Calu3 (cell line): ENCODE measurements at regions not wholly inside any gene's neighbourhood (a gene's known extent, or its start where the extent isn't known, plus 50 kb on each side); places are given as distances from the start of the nearest gene placed in this dataset.

Experiments
- BruUV-seq: library from RNA; stranded (reverse); fragments of 400-500 nt; replicated peaks from 2 replicates; lab custom pipeline; 2021; lab: Mats Ljungman, UMichigan
- CTCF ChIA-PET: fragments of 300-600 bp; sonication (Branson Sonifier 250); formaldehyde crosslinking; loops from one replicate; lab custom pipeline; 2022; ENCODE audit warnings: antibody characterized with exemption; lab: Charles Lee
- DNase-seq: peaks from one replicate; pipeline ENCODE4 v3.0.0; 2022
- H3K27ac Mint-ChIP-seq: one replicate; pipeline ENCODE4 v1.8.0; 2022; ENCODE audit warnings: mixed read lengths; ENCODE audit not compliant: unreplicated experiment
- H3K27me3 Mint-ChIP-seq: one replicate; pipeline ENCODE4 v1.8.0; 2022; ENCODE audit warnings: mixed read lengths; ENCODE audit not compliant: unreplicated experiment
- H3K36me3 Mint-ChIP-seq: one replicate; pipeline ENCODE4 v1.8.0; 2022; ENCODE audit warnings: mild to moderate bottlenecking, moderate library complexity, mixed read lengths; ENCODE audit not compliant: insufficient read depth, unreplicated experiment
- H3K4me1 Mint-ChIP-seq: one replicate; pipeline ENCODE4 v1.8.0; 2022; ENCODE audit warnings: mild to moderate bottlenecking, low read depth, mixed read lengths; ENCODE audit not compliant: unreplicated experiment
- H3K4me3 Mint-ChIP-seq: one replicate; pipeline ENCODE4 v1.8.0; 2022; ENCODE audit warnings: mild to moderate bottlenecking, low read depth, moderate library complexity, mixed read lengths; ENCODE audit not compliant: unreplicated experiment
- H3K9me3 Mint-ChIP-seq: one replicate; pipeline ENCODE4 v1.8.0; 2022; ENCODE audit warnings: low read depth, mixed read lengths; ENCODE audit not compliant: unreplicated experiment
- CTCF ChIP-seq: fragments of 200-600 bp; IDR thresholded peaks from one replicate; pipeline ENCODE4 v1.8.0; 2022; ENCODE audit warnings: antibody characterized with exemption; ENCODE audit not compliant: unreplicated experiment
- intact Hi-C: fragments of 100-400 bp; cut with micrococcal nuclease; formaldehyde crosslinking; loops from one replicate; pipeline ENCODE4 v1.10.0; 2022; ENCODE audit not compliant: unreplicated experiment

- no peak for TF ChIP-seq CTCF
- CTCF ChIA-PET, result no interaction called here
- H3K27me3 Mint-ChIP-seq, result no peaks in the 10 kb centered on the region
- peaks cover 8% of the 10 kb centered on the region for H3K9me3 Mint-ChIP-seq
- H3K4me1 Mint-ChIP-seq, result no peaks in the 10 kb centered on the region
- intact Hi-C loops, result no loop called here
- no peak for DNase-seq
- H3K36me3 Mint-ChIP-seq, result no peaks in the 10 kb centered on the region
- BruUV-seq, result no TSS peak
- no peak overlapping the region for H3K27ac Mint-ChIP-seq
- no peak overlapping the region for H3K4me3 Mint-ChIP-seq
These were observed 647.1 kb upstream of the NCAM2 start for GRCh38 chr21:20351138-20351537.

- no peak for TF ChIP-seq CTCF
- Mint-ChIP-seq H3K4me3 (no peak overlapping the region), H3K4me1 (no peaks in the 10 kb centered on the region), H3K27me3 (no peaks in the 10 kb centered on the region), H3K36me3 (no peaks in the 10 kb centered on the region), H3K9me3 (peaks cover 4% of the 10 kb centered on the region), H3K27ac (no peak overlapping the region)
- CTCF ChIA-PET, result no interaction called here
- DNase-seq, result no peak
- intact Hi-C loops, result no loop called here
- no TSS peak for BruUV-seq
These were observed 644.9 kb upstream of the NCAM2 start for GRCh38 chr21:20353351-20353750.

GRCh38 chr21:20373031-20373430 is 625.2 kb upstream of the NCAM2 start:
- BruUV-seq, result no TSS peak
- no peaks in the 10 kb centered on the region for H3K27me3 Mint-ChIP-seq
- no peak overlapping the region for H3K4me3 Mint-ChIP-seq
- H3K27ac Mint-ChIP-seq, result no peak overlapping the region
- CTCF ChIA-PET, result no interaction called here
- intact Hi-C loops, result no loop called here
- H3K9me3 Mint-ChIP-seq, result peaks cover 6% of the 10 kb centered on the region
- H3K36me3 Mint-ChIP-seq, result no peaks in the 10 kb centered on the region
- no peak for TF ChIP-seq CTCF
- no peak for DNase-seq
- H3K4me1 Mint-ChIP-seq, result no peaks in the 10 kb centered on the region

- Mint-ChIP-seq H3K36me3 (no peaks in the 10 kb centered on the region), H3K9me3 (no peaks in the 10 kb centered on the region), H3K27ac (no peak overlapping the region), H3K4me3 (no peak overlapping the region), H3K27me3 (no peaks in the 10 kb centered on the region), H3K4me1 (no peaks in the 10 kb centered on the region)
- intact Hi-C loops, result no loop called here
- DNase-seq, result no peak
- BruUV-seq, result no TSS peak
- CTCF ChIA-PET, result no interaction called here
- no peak for TF ChIP-seq CTCF
These were observed 621.0 kb upstream of the NCAM2 start for GRCh38 chr21:20377250-20377649.

- CTCF ChIA-PET, result no interaction called here
- BruUV-seq, result no TSS peak
- no peak overlapping the region for H3K4me3 Mint-ChIP-seq
- H3K4me1 Mint-ChIP-seq, result no peaks in the 10 kb centered on the region
- H3K27ac Mint-ChIP-seq, result no peak overlapping the region
- H3K27me3 Mint-ChIP-seq, result no peaks in the 10 kb centered on the region
- intact Hi-C loops, result no loop called here
- H3K36me3 Mint-ChIP-seq, result no peaks in the 10 kb centered on the region
- no peak for TF ChIP-seq CTCF
- no peak for DNase-seq
- peaks cover 11% of the 10 kb centered on the region for H3K9me3 Mint-ChIP-seq
These were observed 609.8 kb upstream of the NCAM2 start for GRCh38 chr21:20388400-20388799.
